K562 (cell line): ENCODE measurements at regions not wholly inside any gene's neighbourhood (a gene's known extent, or its start where the extent isn't known, plus 50 kb on each side); places are given as distances from the start of the nearest gene placed in this dataset.

Source experiments
- ATAC-seq: fragments of 200-7000 bp; cut with Tn5 transposase; 3 replicates; pipeline ENCODE4 v1.9.1; 2020; ENCODE audit warnings: moderate library complexity
- BruUV-seq: library from RNA; stranded (reverse); fragments of 400-500 nt; replicated peaks from 2 replicates; lab custom pipeline; 2021; lab: Mats Ljungman, UMichigan
- CTCF ChIA-PET: fragments of 300-600 bp; formaldehyde crosslinking; extraction: SDS; loops from one replicate; lab custom pipeline; 2021; ENCODE audit warnings: low intra/inter-chr PET ratio; lab: Yijun Ruan, JAX
- POLR2A ChIA-PET: fragments of 300-600, 350-650 bp; sonication (Branson Sonifier 250); formaldehyde crosslinking; extraction: SDS; loops from one replicate; lab custom pipeline; 2021; ENCODE audit warnings: antibody characterized with exemption, inconsistent platforms; lab: Yijun Ruan, JAX
- DNase-seq, 4 experiments: peaks; one replicate each; pipeline versions ENCODE4 v3.0.0 to v3.0.0-alpha.2; 2011 to 2018; ENCODE audit warnings: low spot score in 3 of 4, mixed read lengths in 3 of 4; ENCODE audit errors: extremely low read depth in 1 of 4
- FAIRE-seq: peaks from 2 replicates; lab custom pipeline; 2011; peaks lifted over from hg19 to GRCh38; lab: Jason Lieb, UNC
- H2AFZ ChIP-seq: 2 replicates; pipeline ENCODE4 v1.6.0; 2011; ENCODE audit warnings: low read depth, low read length, control low read depth, inconsistent platforms
- H3K27ac ChIP-seq: fragments of 200-600 bp; 3 replicates; pipeline ENCODE4 v1.8.0; 2011; ENCODE audit warnings: low read depth, mild to moderate bottlenecking, control low read depth, inconsistent platforms, low read length, moderate library complexity, mixed read lengths; ENCODE audit errors: extremely low read depth
- H3K27me3 ChIP-seq, 2 experiments: fragments of 300-600 bp in 1 of 2; 2 replicates in 1 of 2; 3 replicates in 1 of 2; pipeline versions ENCODE4 v1.6.0 to v1.8.0; 2011; ENCODE audit warnings: inconsistent platforms in 2 of 2, low read length in 2 of 2, mild to moderate bottlenecking in 1 of 2, mixed read lengths in 1 of 2, moderate library complexity in 1 of 2; ENCODE audit not compliant: control insufficient read depth in 2 of 2, insufficient read depth in 2 of 2
- H3K36me3 ChIP-seq: fragments of 300-600 bp; 3 replicates; pipeline ENCODE4 v1.8.0; 2011; ENCODE audit warnings: mild to moderate bottlenecking, low read length, inconsistent platforms; ENCODE audit not compliant: control insufficient read depth, insufficient read depth
- H3K4me1 ChIP-seq, 2 experiments: fragments of 200-600 bp in 1 of 2; replicated peaks in 1 of 2; 2 replicates in 1 of 2; 3 replicates in 1 of 2; pipeline versions ENCODE4 v1.5.1 to v1.8.0; 2011; ENCODE audit warnings: inconsistent platforms in 2 of 2, low read length in 2 of 2, mild to moderate bottlenecking in 1 of 2, mixed read lengths in 1 of 2, moderate library complexity in 1 of 2; ENCODE audit not compliant: control insufficient read depth in 2 of 2, insufficient read depth in 2 of 2
- H3K4me2 ChIP-seq: 2 replicates; pipeline ENCODE4 v1.6.1; 2011; ENCODE audit warnings: low read length, control low read depth, inconsistent platforms, mixed read lengths; ENCODE audit not compliant: insufficient read depth
- H3K4me3 ChIP-seq: fragments of 200-600 bp; sonication (generic), shearing (Covaris generic); 2 replicates; pipeline ENCODE4 v1.5.1; 2016; ENCODE audit warnings: control low read depth, inconsistent platforms
- H3K79me2 ChIP-seq: fragments of 200-600 bp; 3 replicates; pipeline ENCODE4 v1.8.0; 2011; ENCODE audit warnings: low read length, inconsistent platforms; ENCODE audit not compliant: control insufficient read depth, insufficient read depth
- H3K9ac ChIP-seq, 2 experiments: 2 replicates each; pipeline versions ENCODE4 v1.6.0 to v1.6.1; 2011; ENCODE audit warnings: low read depth in 2 of 2, low read length in 2 of 2, control low read depth in 1 of 2, inconsistent platforms in 1 of 2, mild to moderate bottlenecking in 1 of 2, mixed read lengths in 1 of 2; ENCODE audit not compliant: insufficient read depth in 1 of 2
- H3K9me1 ChIP-seq: one replicate; pipeline ENCODE4 v1.6.0; 2011; ENCODE audit warnings: inconsistent platforms, mild to moderate bottlenecking, low read length, moderate library complexity; ENCODE audit not compliant: control insufficient read depth, insufficient read depth
- H3K9me3 ChIP-seq: replicated peaks from 2 replicates; pipeline ENCODE4 v1.5.1; 2011; ENCODE audit warnings: low read depth, low read length, inconsistent platforms; ENCODE audit not compliant: control insufficient read depth, insufficient read depth
- H4K20me1 ChIP-seq: replicated peaks from 2 replicates; pipeline ENCODE4 v1.6.1; 2011; ENCODE audit warnings: low read length, inconsistent platforms, mixed read lengths; ENCODE audit not compliant: control insufficient read depth, insufficient read depth
- AFF4 ChIP-seq: sonication (generic); formaldehyde crosslinking; IDR thresholded peaks from 2 replicates; pipeline ENCODE4 v1.8.0; 2023; ENCODE audit warnings: mild to moderate bottlenecking, missing genetic modification reagents
- CHD1 ChIP-seq: fragments of 200-600 bp; sonication (generic); IDR thresholded peaks from one replicate; pipeline ENCODE4 v1.6.1; 2012; ENCODE audit warnings: mild to moderate bottlenecking, moderate library complexity, low read length, inconsistent platforms
- EP400 ChIP-seq: fragments of 450-650 bp; IDR thresholded peaks from 2 replicates; pipeline ENCODE4 v1.6.1; 2017; ENCODE audit warnings: antibody characterized with exemption, mild to moderate bottlenecking, moderate library complexity
- HDAC6 ChIP-seq: IDR thresholded peaks from 2 replicates; pipeline ENCODE4 v1.6.1; 2012; ENCODE audit warnings: low read depth, mild to moderate bottlenecking, control low read depth, inconsistent platforms, low read length, moderate library complexity
- LEF1 ChIP-seq: fragments of 450-650 bp; IDR thresholded peaks from 2 replicates; pipeline ENCODE4 v1.6.1; 2016; ENCODE audit warnings: mild to moderate bottlenecking
- NBN ChIP-seq: fragments of 450-650 bp; IDR thresholded peaks from 2 replicates; pipeline ENCODE4 v1.6.1; 2016; ENCODE audit warnings: low read depth, mild to moderate bottlenecking
- NFIX ChIP-seq: fragments of 250-450 bp; sonication (Bioruptor Pico); IDR thresholded peaks from 2 replicates; pipeline ENCODE4 v1.4.0; 2020; ENCODE audit warnings: low read depth, mild to moderate bottlenecking, moderate library complexity
- SP1 ChIP-seq: sonication (generic); formaldehyde crosslinking; IDR thresholded peaks from 2 replicates; pipeline ENCODE4 v1.8.1; 2022; ENCODE audit warnings: mild to moderate bottlenecking, missing genetic modification reagents
- THRAP3 ChIP-seq: fragments of 450-650 bp; IDR thresholded peaks from 2 replicates; pipeline ENCODE4 v1.6.1; 2016; ENCODE audit warnings: mild to moderate bottlenecking, inconsistent platforms, borderline replicate concordance
- U2AF2 ChIP-seq: fragments of 200-400 bp; formaldehyde crosslinking; optimal IDR thresholded peaks from 2 replicates; pipeline ENCODE3; 2017; ENCODE audit warnings: low read depth, mild to moderate bottlenecking, low read length
- ZNF589 ChIP-seq: fragments of 200-800 bp; sonication (Bioruptor generic); IDR thresholded peaks from 2 replicates; pipeline ENCODE4 v1.6.1; 2016; ENCODE audit warnings: low read depth, missing genetic modification characterization, missing compliant biosample characterization
- WGBS: fragments of 100-300 bp; shearing (Covaris generic); methylation state at CpG from one replicate; pipeline ENCODE4 v1.1.6; 2016; ENCODE audit warnings: low coverage, mixed read lengths; ENCODE audit not compliant: insufficient coverage; ENCODE audit errors: missing lambda C conversion rate; 5-methylcytosine and 5-hydroxymethylcytosine counted together
- in situ Hi-C: fragments of 300-500 bp; cut with MboI; formaldehyde crosslinking; loops from 4 replicates; pipeline ENCODE4 v1.15.0; 2018; ENCODE audit warnings: inconsistent platforms, mixed read lengths
- intact Hi-C: fragments of 100-400 bp; cut with micrococcal nuclease; formaldehyde crosslinking; loops from 2 replicates; pipeline ENCODE4 v1.14.2; 2022
- TF ChIP-seq, protein P1 (sequence below): sonication (generic); formaldehyde crosslinking; IDR thresholded peaks from 2 replicates; pipeline ENCODE4 v1.8.1; 2023; ENCODE audit warnings: mild to moderate bottlenecking, missing genetic modification reagents

GRCh38 chr4:66443008-66443407 is 772.7 kb upstream of the EPHA5 start:
- Histone ChIP-seq H3K36me3 (no peaks in the 10 kb centered on the region), H3K27me3 (no peaks in the 10 kb centered on the region), H3K27ac (no peak overlapping the region), H3K9ac (no peak overlapping the region), H3K4me3 (no peak overlapping the region), H3K4me1 (no peaks in the 10 kb centered on the region), H4K20me1 (no peaks in the 10 kb centered on the region), H3K79me2 (no peaks in the 10 kb centered on the region), H3K9me1 (no peaks in the 10 kb centered on the region), H3K4me2 (no peak overlapping the region), H2AFZ (no peak overlapping the region), H3K9me3 (peaks cover 2% of the 10 kb centered on the region; the same call in 1 of the 2 replicates)
- DNase-seq (no peak), FAIRE-seq (no peak), ATAC-seq (no peak)
- POLR2A ChIA-PET = no interaction called here
- TF ChIP-seq, protein P1, sequence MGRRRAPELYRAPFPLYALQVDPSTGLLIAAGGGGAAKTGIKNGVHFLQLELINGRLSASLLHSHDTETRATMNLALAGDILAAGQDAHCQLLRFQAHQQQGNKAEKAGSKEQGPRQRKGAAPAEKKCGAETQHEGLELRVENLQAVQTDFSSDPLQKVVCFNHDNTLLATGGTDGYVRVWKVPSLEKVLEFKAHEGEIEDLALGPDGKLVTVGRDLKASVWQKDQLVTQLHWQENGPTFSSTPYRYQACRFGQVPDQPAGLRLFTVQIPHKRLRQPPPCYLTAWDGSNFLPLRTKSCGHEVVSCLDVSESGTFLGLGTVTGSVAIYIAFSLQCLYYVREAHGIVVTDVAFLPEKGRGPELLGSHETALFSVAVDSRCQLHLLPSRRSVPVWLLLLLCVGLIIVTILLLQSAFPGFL (CRISPR knock-in tag) = no peak
- TF ChIP-seq NFIX (CRISPR knock-in tag) (no peak), THRAP3 (no peak), NBN (no peak)
- intact Hi-C loops (no loop called here), in situ Hi-C loops (no loop called here)
- WGBS = 0% methylated on average over 3 of the region's 3 CpGs
- CTCF ChIA-PET = no interaction called here
- BruUV-seq = no TSS peak

GRCh38 chr4:66439508-66439907 is 769.2 kb upstream of the EPHA5 start:
- no peak for FAIRE-seq
- ChIA-PET CTCF (no interaction called here), POLR2A (no interaction called here)
- Histone ChIP-seq H3K4me3 (no peak overlapping the region), H3K27me3 (no peaks in the 10 kb centered on the region), H2AFZ (no peak overlapping the region), H3K36me3 (no peaks in the 10 kb centered on the region), H3K27ac (no peak overlapping the region), H4K20me1 (no peaks in the 10 kb centered on the region), H3K9me1 (no peaks in the 10 kb centered on the region), H3K9ac (no peak overlapping the region), H3K9me3 (peaks cover 2% of the 10 kb centered on the region; the same call in 1 of the 2 replicates), H3K79me2 (no peaks in the 10 kb centered on the region), H3K4me2 (no peak overlapping the region), H3K4me1 (no peaks in the 10 kb centered on the region)
- ATAC-seq = no peak
- no TSS peak for BruUV-seq
- intact Hi-C loops (no loop called here), in situ Hi-C loops (no loop called here)
- DNase-seq = no peak
- no peak for TF ChIP-seq SP1 (CRISPR knock-in tag)
- no peak for TF ChIP-seq AFF4 (CRISPR knock-in tag)
- TF ChIP-seq HDAC6 = no peak
- TF ChIP-seq ZNF589 (CRISPR knock-in tag) = no peak
- no peak for TF ChIP-seq LEF1
- no peak for TF ChIP-seq CHD1
- no peak for TF ChIP-seq U2AF2
- no peak for TF ChIP-seq EP400
